ENCODE measurements at regions not wholly inside any gene's neighbourhood (a gene's known extent, or its start where the extent isn't known, plus 50 kb on each side); places are given as distances from the start of the nearest gene placed in this dataset.
"Not testable (repeated sequence)": the region's sequence is repeated elsewhere in the genome, so short reads cannot be mapped to it uniquely, and the experiment has no call there.

DNA sequence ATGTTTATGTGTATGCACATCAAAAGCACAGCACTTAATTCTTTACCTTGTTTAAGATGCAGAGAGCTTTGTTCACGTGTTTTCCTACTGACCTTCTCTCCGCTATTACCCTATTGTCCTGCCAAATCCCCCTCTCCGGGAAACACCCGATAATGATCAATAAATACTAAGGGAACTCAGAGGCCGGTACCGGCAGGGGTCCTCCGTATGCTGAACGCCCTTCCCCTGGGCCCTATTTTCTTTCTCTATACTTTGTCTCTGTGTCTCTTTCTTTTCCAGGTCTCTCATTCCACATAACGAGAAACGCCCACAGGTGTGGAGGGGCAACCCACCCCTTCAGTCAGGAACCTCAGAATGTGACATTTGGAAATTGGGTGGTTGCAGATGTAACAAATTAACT, 160.1 kb downstream of the ADRA2C start:
- TF ChIP-seq TAF1 (IDR thresholded peaks at IDR 0.05; ENCODE audit: borderline replicate concordance, low read depth, low read length); REST (IDR thresholded peaks at IDR 0.05; ENCODE audit: low read depth, low read length); EP300 (IDR thresholded peaks at IDR 0.05; ENCODE audit: borderline replicate concordance in 1 of 2, low read depth in 1 of 2, low read length in 1 of 2); POLR2AphosphoS5 (IDR thresholded peaks at IDR 0.05; ENCODE audit: low read depth, low read length); JUND (IDR thresholded peaks at IDR 0.05); RAD21 (IDR thresholded peaks at IDR 0.05; ENCODE audit: low read length); FOXM1 (IDR thresholded peaks at IDR 0.05; ENCODE audit: low read depth): not testable (repeated sequence)
- TF ChIP-seq, protein P1, sequence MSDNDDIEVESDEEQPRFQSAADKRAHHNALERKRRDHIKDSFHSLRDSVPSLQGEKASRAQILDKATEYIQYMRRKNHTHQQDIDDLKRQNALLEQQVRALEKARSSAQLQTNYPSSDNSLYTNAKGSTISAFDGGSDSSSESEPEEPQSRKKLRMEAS (IDR thresholded peaks at IDR 0.05; ENCODE audit: low read depth), result not testable (repeated sequence)
- TF ChIP-seq, protein P2, sequence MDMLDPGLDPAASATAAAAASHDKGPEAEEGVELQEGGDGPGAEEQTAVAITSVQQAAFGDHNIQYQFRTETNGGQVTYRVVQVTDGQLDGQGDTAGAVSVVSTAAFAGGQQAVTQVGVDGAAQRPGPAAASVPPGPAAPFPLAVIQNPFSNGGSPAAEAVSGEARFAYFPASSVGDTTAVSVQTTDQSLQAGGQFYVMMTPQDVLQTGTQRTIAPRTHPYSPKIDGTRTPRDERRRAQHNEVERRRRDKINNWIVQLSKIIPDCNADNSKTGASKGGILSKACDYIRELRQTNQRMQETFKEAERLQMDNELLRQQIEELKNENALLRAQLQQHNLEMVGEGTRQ (IDR thresholded peaks at IDR 0.05; ENCODE audit: borderline replicate concordance, low read depth, low read length), result not testable (repeated sequence)
- TF ChIP-seq, protein P3, sequence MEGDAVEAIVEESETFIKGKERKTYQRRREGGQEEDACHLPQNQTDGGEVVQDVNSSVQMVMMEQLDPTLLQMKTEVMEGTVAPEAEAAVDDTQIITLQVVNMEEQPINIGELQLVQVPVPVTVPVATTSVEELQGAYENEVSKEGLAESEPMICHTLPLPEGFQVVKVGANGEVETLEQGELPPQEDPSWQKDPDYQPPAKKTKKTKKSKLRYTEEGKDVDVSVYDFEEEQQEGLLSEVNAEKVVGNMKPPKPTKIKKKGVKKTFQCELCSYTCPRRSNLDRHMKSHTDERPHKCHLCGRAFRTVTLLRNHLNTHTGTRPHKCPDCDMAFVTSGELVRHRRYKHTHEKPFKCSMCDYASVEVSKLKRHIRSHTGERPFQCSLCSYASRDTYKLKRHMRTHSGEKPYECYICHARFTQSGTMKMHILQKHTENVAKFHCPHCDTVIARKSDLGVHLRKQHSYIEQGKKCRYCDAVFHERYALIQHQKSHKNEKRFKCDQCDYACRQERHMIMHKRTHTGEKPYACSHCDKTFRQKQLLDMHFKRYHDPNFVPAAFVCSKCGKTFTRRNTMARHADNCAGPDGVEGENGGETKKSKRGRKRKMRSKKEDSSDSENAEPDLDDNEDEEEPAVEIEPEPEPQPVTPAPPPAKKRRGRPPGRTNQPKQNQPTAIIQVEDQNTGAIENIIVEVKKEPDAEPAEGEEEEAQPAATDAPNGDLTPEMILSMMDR (IDR thresholded peaks at IDR 0.05), result not testable (repeated sequence)
